Liver (tissue), 8 donors: ENCODE measurements at regions not wholly inside any gene's neighbourhood (a gene's known extent, or its start where the extent isn't known, plus 50 kb on each side); places are given as distances from the start of the nearest gene placed in this dataset.

Source experiments
- DNase-seq: peaks from one replicate; pipeline ENCODE4 v3.0.0-alpha.2; 2017; ENCODE audit warnings: low spot score
- H3K27ac ChIP-seq, 2 donors: one replicate each; pipeline ENCODE4 v1.7.0; 2013; ENCODE audit warnings: inconsistent platforms in 2 of 2, low read length in 2 of 2, control low read depth in 1 of 2, low read depth in 1 of 2, mild to moderate bottlenecking in 1 of 2
- H3K27me3 ChIP-seq, 4 donors: one replicate each; pipeline versions ENCODE4 v1.6.1 to v1.7.0; 2013; ENCODE audit warnings: low read length in 3 of 4, inconsistent platforms in 1 of 4, mild to moderate bottlenecking in 1 of 4, moderate library complexity in 1 of 4; ENCODE audit not compliant: control insufficient read depth in 4 of 4, insufficient read depth in 4 of 4
- H3K36me3 ChIP-seq, 4 donors: one replicate each; pipeline versions ENCODE4 v1.6.1 to v1.7.0; 2013; ENCODE audit warnings: low read length in 3 of 4, mild to moderate bottlenecking in 3 of 4, low read depth in 1 of 4, moderate library complexity in 1 of 4; ENCODE audit not compliant: control insufficient read depth in 4 of 4, insufficient read depth in 3 of 4
- H3K4me1 ChIP-seq, 4 donors: one replicate each; pipeline versions ENCODE4 v1.6.1 to v1.7.0; 2013; ENCODE audit warnings: low read length in 3 of 4, mild to moderate bottlenecking in 3 of 4, moderate library complexity in 1 of 4; ENCODE audit not compliant: control insufficient read depth in 4 of 4, insufficient read depth in 4 of 4
- H3K4me3 ChIP-seq, 3 donors: one replicate each; pipeline versions ENCODE4 v1.6.1 to v1.7.0; 2013; ENCODE audit warnings: low read length in 3 of 3, control low read depth in 1 of 3, low read depth in 1 of 3, mild to moderate bottlenecking in 1 of 3
- H3K9ac ChIP-seq, 2 donors: one replicate each; pipeline ENCODE4 v1.7.0; 2013; ENCODE audit warnings: low read length in 2 of 2, mild to moderate bottlenecking in 2 of 2, moderate library complexity in 2 of 2, control low read depth in 1 of 2, low read depth in 1 of 2
- H3K9me3 ChIP-seq, 4 donors: one replicate each; pipeline versions ENCODE4 v1.6.1 to v1.7.0; 2013; ENCODE audit warnings: low read length in 3 of 4; ENCODE audit not compliant: control insufficient read depth in 4 of 4
- ATF3 ChIP-seq: IDR thresholded peaks from 2 replicates; pipeline ENCODE4 v1.6.1; 2016; ENCODE audit warnings: antibody characterized with exemption
- CTCF ChIP-seq: fragments of 150-350 bp; IDR thresholded peaks from 2 replicates; pipeline ENCODE4 v1.5.1; 2017; ENCODE audit warnings: improper control_type of control experiment, low read depth, low read length; ENCODE audit not compliant: missing input control
- EGR1 ChIP-seq, 2 donors: IDR thresholded peaks; 2 replicates each; pipeline ENCODE4 v1.6.1; 2016 to 2018; ENCODE audit warnings: antibody characterized with exemption in 2 of 2, low read depth in 2 of 2
- FOXA1 ChIP-seq: IDR thresholded peaks from 2 replicates; pipeline ENCODE4 v1.6.1; 2016; ENCODE audit warnings: antibody characterized with exemption
- FOXA2 ChIP-seq: IDR thresholded peaks from 2 replicates; pipeline ENCODE4 v1.6.1; 2016; ENCODE audit warnings: antibody characterized with exemption
- GABPA ChIP-seq, 2 donors: IDR thresholded peaks in 1 of 2; conservative IDR thresholded peaks in 1 of 2; 2 replicates each; pipeline ENCODE4 v1.6.1; 2016; ENCODE audit warnings: antibody characterized with exemption in 2 of 2, mild to moderate bottlenecking in 1 of 2, moderate library complexity in 1 of 2
- HNF4A ChIP-seq, 2 donors: conservative IDR thresholded peaks; 2 replicates each; pipeline ENCODE4 v1.6.1; 2016; ENCODE audit warnings: antibody characterized with exemption in 2 of 2, mild to moderate bottlenecking in 2 of 2
- HNF4G ChIP-seq: IDR thresholded peaks from 2 replicates; pipeline ENCODE4 v1.6.1; 2016; ENCODE audit warnings: antibody characterized with exemption
- JUND ChIP-seq, 2 donors: IDR thresholded peaks; 2 replicates each; pipeline ENCODE4 v1.6.1; 2016; ENCODE audit warnings: antibody characterized with exemption in 2 of 2
- MAX ChIP-seq: IDR thresholded peaks from 2 replicates; pipeline ENCODE4 v1.6.1; 2016; ENCODE audit warnings: antibody characterized with exemption
- NR2F2 ChIP-seq: IDR thresholded peaks from 2 replicates; pipeline ENCODE4 v1.6.1; 2016; ENCODE audit warnings: antibody characterized with exemption
- RAD21 ChIP-seq, 2 donors: IDR thresholded peaks; 2 replicates each; pipeline ENCODE4 v1.6.1; 2016; ENCODE audit warnings: antibody characterized with exemption in 2 of 2, mild to moderate bottlenecking in 2 of 2
- REST ChIP-seq: IDR thresholded peaks from 2 replicates; pipeline ENCODE4 v1.6.1; 2016; ENCODE audit warnings: antibody characterized with exemption, mild to moderate bottlenecking
- RXRA ChIP-seq, 2 donors: IDR thresholded peaks; 2 replicates each; pipeline ENCODE4 v1.6.1; 2017 to 2018; ENCODE audit warnings: antibody characterized with exemption in 2 of 2, mild to moderate bottlenecking in 1 of 2
- SP1 ChIP-seq: IDR thresholded peaks from 2 replicates; pipeline ENCODE4 v1.6.1; 2018; ENCODE audit warnings: antibody characterized with exemption, mild to moderate bottlenecking
- TAF1 ChIP-seq: conservative IDR thresholded peaks from 2 replicates; pipeline ENCODE4 v1.6.1; 2016; ENCODE audit warnings: antibody characterized with exemption, mild to moderate bottlenecking
- YY1 ChIP-seq: IDR thresholded peaks from 2 replicates; pipeline ENCODE4 v1.6.1; 2016; ENCODE audit warnings: antibody characterized with exemption, mild to moderate bottlenecking
- ZBTB33 ChIP-seq: IDR thresholded peaks from 2 replicates; pipeline ENCODE4 v1.6.1; 2016; ENCODE audit warnings: antibody characterized with exemption
- WGBS: extraction: QIAGEN DNeasy Blood & Tissue Kit; methylation state at CpG from one replicate; pipeline ENCODE4 v1.1.7; 2013; 5-methylcytosine and 5-hydroxymethylcytosine counted together
- donor health status: healthy.
- donor health status: healthy.
- donor health status: healthy.
- donor health status: healthy.
- donor health status: healthy.

- H3K9ac ChIP-seq: no peak overlapping the region
- no peaks in the 10 kb centered on the region for H3K27me3 ChIP-seq
- no peaks in the 10 kb centered on the region for H3K9me3 ChIP-seq
- TF ChIP-seq ATF3: peak; percentile 81
- TF ChIP-seq REST: peak; percentile 88
- peak; percentile 83 for TF ChIP-seq FOXA1
- peak; percentile 84 for TF ChIP-seq SP1
- peak; percentile 75 for TF ChIP-seq ZBTB33
- peak; percentile 58 to 88 for TF ChIP-seq JUND (IDR thresholded peaks at IDR 0.05)
- TF ChIP-seq HNF4G: peak; percentile 39
- peak in 1 of 2 donors; percentile 45 for TF ChIP-seq EGR1 (IDR thresholded peaks at IDR 0.05; ENCODE audit: low read depth in 2 of 2)
- peak; percentile 85 to 92 for TF ChIP-seq HNF4A (conservative IDR thresholded peaks at IDR 0.05)
- peak; percentile 89 for TF ChIP-seq YY1
- TF ChIP-seq NR2F2: peak; percentile 45
- TF ChIP-seq CTCF: no peak
- TF ChIP-seq TAF1: peak; percentile 43
- peak; percentile 76 for TF ChIP-seq MAX
- TF ChIP-seq RAD21 (IDR thresholded peaks at IDR 0.05): peak; percentile 65 to 70
- peak; percentile 86 to 94 for TF ChIP-seq RXRA (IDR thresholded peaks at IDR 0.05)
- TF ChIP-seq FOXA2: peak; percentile 79
- peak in 1 of 2 donors; percentile 29 for TF ChIP-seq GABPA (IDR thresholded peaks at IDR 0.05 in 1 of 2, conservative IDR thresholded peaks at IDR 0.05 in 1 of 2)
- peaks cover 5 to 36% (median 26%) of the 10 kb centered on the region in 4 donors for H3K4me1 ChIP-seq
- WGBS: 47% methylated on average over 3 of the region's 3 CpGs
- H3K36me3 ChIP-seq: no peaks in the 10 kb centered on the region
- no peak for DNase-seq
- H3K4me3 ChIP-seq: no peak overlapping the region
- H3K27ac ChIP-seq: peak overlapping the region; percentile 78 to 82
Measured at GRCh38 chr12:103175625-103176024, 218.2 kb downstream of the ASCL1 start.
